ENCODE measurements at regions not wholly inside any gene's neighbourhood (a gene's known extent, or its start where the extent isn't known, plus 50 kb on each side); places are given as distances from the start of the nearest gene placed in this dataset.
A peak's percentile ranks its signal among the peaks of the same experiment; 100 is the strongest.

- TF ChIP-seq, protein P1, sequence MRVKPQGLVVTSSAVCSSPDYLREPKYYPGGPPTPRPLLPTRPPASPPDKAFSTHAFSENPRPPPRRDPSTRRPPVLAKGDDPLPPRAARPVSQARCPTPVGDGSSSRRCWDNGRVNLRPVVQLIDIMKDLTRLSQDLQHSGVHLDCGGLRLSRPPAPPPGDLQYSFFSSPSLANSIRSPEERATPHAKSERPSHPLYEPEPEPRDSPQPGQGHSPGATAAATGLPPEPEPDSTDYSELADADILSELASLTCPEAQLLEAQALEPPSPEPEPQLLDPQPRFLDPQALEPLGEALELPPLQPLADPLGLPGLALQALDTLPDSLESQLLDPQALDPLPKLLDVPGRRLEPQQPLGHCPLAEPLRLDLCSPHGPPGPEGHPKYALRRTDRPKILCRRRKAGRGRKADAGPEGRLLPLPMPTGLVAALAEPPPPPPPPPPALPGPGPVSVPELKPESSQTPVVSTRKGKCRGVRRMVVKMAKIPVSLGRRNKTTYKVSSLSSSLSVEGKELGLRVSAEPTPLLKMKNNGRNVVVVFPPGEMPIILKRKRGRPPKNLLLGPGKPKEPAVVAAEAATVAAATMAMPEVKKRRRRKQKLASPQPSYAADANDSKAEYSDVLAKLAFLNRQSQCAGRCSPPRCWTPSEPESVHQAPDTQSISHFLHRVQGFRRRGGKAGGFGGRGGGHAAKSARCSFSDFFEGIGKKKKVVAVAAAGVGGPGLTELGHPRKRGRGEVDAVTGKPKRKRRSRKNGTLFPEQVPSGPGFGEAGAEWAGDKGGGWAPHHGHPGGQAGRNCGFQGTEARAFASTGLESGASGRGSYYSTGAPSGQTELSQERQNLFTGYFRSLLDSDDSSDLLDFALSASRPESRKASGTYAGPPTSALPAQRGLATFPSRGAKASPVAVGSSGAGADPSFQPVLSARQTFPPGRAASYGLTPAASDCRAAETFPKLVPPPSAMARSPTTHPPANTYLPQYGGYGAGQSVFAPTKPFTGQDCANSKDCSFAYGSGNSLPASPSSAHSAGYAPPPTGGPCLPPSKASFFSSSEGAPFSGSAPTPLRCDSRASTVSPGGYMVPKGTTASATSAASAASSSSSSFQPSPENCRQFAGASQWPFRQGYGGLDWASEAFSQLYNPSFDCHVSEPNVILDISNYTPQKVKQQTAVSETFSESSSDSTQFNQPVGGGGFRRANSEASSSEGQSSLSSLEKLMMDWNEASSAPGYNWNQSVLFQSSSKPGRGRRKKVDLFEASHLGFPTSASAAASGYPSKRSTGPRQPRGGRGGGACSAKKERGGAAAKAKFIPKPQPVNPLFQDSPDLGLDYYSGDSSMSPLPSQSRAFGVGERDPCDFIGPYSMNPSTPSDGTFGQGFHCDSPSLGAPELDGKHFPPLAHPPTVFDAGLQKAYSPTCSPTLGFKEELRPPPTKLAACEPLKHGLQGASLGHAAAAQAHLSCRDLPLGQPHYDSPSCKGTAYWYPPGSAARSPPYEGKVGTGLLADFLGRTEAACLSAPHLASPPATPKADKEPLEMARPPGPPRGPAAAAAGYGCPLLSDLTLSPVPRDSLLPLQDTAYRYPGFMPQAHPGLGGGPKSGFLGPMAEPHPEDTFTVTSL (CRISPR knock-in tag; IDR thresholded peaks at IDR 0.05; ENCODE audit: borderline replicate concordance) = no peak; the same call in 1 of the 2 replicates
- TF ChIP-seq ZHX1 (CRISPR knock-in tag; IDR thresholded peaks at IDR 0.05; ENCODE audit: low read depth) (no peak), ZNF776 (CRISPR knock-in tag; IDR thresholded peaks at IDR 0.05) (no peak), SRSF9 (IDR thresholded peaks at IDR 0.05; ENCODE audit: borderline replicate concordance, insufficient read depth, low read depth, low read length, poor library complexity, severe bottlenecking) (no peak), ZSCAN25 (CRISPR knock-in tag; IDR thresholded peaks at IDR 0.05) (no peak), NCOA5 (CRISPR knock-in tag; IDR thresholded peaks at IDR 0.05) (no peak), HDAC2 (CRISPR knock-in tag; IDR thresholded peaks at IDR 0.05) (0 out of 2 replicates have a peak, but pooled peaks have one; percentile 26), ZNF337 (CRISPR knock-in tag; IDR thresholded peaks at IDR 0.05; ENCODE audit: borderline replicate concordance, low read depth) (no peak)
- TF ChIP-seq, protein P2, sequence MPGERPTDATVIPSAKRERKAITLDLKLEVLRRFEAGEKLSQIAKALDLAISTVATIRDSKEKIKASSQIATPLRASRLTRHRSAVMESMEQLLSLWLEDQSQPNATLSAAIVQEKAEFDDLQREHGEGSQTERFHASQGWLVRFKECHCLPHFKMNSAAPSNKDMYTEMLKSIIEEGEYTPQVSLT (CRISPR knock-in tag; IDR thresholded peaks at IDR 0.05; ENCODE audit: borderline replicate concordance, low read depth) = no peak
- TF ChIP-seq, protein P3, sequence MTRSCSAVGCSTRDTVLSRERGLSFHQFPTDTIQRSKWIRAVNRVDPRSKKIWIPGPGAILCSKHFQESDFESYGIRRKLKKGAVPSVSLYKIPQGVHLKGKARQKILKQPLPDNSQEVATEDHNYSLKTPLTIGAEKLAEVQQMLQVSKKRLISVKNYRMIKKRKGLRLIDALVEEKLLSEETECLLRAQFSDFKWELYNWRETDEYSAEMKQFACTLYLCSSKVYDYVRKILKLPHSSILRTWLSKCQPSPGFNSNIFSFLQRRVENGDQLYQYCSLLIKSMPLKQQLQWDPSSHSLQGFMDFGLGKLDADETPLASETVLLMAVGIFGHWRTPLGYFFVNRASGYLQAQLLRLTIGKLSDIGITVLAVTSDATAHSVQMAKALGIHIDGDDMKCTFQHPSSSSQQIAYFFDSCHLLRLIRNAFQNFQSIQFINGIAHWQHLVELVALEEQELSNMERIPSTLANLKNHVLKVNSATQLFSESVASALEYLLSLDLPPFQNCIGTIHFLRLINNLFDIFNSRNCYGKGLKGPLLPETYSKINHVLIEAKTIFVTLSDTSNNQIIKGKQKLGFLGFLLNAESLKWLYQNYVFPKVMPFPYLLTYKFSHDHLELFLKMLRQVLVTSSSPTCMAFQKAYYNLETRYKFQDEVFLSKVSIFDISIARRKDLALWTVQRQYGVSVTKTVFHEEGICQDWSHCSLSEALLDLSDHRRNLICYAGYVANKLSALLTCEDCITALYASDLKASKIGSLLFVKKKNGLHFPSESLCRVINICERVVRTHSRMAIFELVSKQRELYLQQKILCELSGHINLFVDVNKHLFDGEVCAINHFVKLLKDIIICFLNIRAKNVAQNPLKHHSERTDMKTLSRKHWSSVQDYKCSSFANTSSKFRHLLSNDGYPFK (CRISPR knock-in tag; IDR thresholded peaks at IDR 0.05; ENCODE audit: borderline replicate concordance) = peak; percentile 48; the same call in 1 of the 2 replicates
- TF ChIP-seq, protein P4, sequence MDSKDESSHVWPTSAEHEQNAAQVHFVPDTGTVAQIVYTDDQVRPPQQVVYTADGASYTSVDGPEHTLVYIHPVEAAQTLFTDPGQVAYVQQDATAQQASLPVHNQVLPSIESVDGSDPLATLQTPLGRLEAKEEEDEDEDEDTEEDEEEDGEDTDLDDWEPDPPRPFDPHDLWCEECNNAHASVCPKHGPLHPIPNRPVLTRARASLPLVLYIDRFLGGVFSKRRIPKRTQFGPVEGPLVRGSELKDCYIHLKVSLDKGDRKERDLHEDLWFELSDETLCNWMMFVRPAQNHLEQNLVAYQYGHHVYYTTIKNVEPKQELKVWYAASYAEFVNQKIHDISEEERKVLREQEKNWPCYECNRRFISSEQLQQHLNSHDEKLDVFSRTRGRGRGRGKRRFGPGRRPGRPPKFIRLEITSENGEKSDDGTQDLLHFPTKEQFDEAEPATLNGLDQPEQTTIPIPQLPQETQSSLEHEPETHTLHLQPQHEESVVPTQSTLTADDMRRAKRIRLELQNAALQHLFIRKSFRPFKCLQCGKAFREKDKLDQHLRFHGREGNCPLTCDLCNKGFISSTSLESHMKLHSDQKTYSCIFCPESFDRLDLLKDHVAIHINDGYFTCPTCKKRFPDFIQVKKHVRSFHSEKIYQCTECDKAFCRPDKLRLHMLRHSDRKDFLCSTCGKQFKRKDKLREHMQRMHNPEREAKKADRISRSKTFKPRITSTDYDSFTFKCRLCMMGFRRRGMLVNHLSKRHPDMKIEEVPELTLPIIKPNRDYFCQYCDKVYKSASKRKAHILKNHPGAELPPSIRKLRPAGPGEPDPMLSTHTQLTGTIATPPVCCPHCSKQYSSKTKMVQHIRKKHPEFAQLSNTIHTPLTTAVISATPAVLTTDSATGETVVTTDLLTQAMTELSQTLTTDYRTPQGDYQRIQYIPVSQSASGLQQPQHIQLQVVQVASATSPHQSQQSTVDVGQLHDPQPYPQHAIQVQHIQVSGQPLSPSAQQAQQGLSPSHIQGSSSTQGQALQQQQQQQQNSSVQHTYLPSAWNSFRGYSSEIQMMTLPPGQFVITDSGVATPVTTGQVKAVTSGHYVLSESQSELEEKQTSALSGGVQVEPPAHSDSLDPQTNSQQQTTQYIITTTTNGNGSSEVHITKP (CRISPR knock-in tag; IDR thresholded peaks at IDR 0.05; ENCODE audit: low read depth) = no peak
These were observed 69.8 kb upstream of the PRSS16 start (continued) for GRCh38 chr6:27177485-27178406.

All from HepG2 (cell line).